Effector CD4-positive, alpha-beta T cell (primary cell): ENCODE measurements at regions not wholly inside any gene's neighbourhood (a gene's known extent, or its start where the extent isn't known, plus 50 kb on each side); places are given as distances from the start of the nearest gene placed in this dataset.
"Not testable (repeated sequence)": the region's sequence is repeated elsewhere in the genome, so short reads cannot be mapped to it uniquely, and the experiment has no call there.

ENCODE experiments used
- DNase-seq: peaks from one replicate; pipeline ENCODE4 v3.0.0-alpha.2; 2020

DNA sequence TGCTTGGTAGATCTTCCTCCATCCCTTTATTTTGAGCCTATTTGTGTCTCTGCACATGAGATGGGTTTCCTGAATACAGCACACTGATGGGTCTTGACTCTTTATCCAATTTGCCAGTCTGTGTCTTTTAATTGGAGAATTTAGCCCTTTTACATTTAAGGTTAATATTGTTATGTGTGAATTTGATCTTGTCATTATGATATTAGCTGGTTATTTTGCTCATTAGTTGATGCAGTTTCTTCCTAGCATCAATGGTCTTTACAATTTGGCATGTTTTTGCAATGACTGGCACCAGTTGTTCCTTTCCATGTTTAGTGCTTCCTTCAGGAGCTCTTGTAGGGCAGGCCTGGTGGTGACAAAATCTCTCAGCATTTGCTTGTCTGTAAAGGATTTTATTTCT is 72.4 kb downstream of the HNRNPD start:
- DNase-seq, result not testable (repeated sequence)

DNA sequence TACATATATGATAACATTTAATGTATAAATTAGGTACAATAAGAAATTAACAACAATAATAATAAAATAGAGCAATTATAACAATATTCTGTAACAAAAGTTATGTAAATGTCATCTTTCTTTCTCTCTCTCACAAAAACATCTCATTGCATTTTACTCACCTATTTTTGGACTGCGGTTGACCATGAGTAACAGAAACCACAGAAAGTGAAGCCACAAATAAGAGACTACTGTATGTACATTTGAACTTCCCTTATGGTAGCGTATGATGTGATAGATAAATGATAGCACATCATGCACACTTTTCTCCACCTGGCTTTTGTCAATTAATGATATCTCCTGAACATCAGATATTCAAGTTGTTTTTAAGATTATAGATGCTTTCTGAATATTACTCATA is 80.5 kb downstream of the HNRNPD start:
- no peak for DNase-seq

DNA sequence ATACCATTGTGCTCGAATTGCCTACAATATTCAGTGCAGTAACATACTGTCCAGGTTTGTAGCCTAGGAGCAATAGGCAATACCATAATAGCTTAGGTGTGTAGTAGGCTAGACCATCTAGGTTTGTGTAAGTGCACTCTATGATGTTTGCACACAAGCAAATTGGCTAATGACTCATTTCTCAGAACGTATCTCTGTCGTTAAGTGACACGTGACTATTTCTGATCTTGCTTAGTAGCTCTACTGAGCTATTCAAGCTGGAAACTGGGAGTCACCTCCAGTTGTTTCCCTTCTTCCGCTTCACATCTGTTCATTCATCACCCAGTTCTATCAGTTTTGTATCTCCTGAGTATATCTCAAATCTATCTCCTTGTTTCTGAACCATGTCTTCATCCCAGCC is 86.1 kb downstream of the HNRNPD start:
- no peak for DNase-seq

DNA sequence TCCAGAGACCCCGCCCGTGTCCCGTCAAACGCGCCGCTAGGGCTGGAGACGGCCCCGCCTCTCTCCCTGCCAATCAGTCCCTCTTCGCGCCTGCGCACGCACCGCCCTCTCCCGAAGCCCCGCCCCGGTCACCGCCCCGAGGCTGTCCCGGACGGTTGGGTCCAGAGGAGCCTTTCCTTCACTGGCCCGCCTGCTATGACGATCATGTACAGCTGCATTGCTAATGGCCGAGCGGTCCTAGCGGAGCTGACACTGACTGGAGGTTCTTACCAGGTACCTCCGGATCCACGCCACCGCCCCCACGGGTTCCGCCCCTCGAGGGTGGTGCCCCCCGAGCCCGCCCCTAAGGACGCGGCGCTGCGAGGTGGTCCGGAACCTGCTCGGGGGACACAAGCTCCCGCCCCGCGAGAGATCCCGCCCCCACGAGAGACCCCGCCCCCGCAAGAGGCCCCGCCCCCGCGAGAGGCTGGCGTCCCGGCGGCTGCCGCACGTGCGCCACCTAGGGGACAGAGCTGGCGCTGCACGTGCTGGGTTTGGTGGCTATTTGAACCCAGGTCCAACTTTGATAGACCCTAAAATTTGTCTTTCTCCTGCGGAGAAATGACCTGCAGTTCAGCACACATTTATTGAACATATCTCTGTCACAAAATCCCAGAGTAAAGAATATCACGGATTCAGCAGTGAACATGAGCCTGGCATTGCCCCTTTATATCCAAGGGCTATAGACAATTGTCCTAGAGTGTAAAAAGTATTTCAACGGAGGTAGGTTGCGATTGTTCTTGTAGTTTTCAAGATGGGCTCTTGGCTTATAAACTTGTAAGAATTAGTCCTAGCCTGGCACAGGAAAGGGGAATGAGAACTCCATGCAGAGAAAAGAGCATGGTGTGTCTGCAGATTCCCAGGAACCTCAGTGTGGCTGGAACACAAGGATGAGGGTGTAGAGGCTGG is 88.7 kb downstream of the HNRNPD start:
- peak; percentile 98 for DNase-seq

GRCh38 chr4:82284475-82284857 is 89.3 kb downstream of the HNRNPD start:
- no peak for DNase-seq

DNA sequence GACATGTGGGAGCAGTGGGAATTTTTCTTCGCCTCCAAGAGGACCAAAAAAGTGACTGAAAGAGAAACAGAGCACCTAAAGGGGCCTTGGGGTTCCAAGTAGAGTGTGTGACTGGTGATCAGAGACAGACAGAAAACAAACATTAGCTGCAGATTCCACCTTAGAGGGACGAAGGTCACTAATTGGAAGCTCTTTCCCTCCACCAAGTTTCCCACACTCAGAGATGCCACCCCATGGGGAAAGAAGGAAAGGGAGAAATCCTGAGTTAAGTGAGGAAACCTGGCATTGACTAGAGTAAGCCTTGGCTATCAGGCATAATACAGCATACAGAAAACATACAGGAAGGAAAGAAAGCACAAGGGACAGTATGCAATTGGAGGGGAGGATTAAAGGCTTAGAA is 90.9 kb downstream of the HNRNPD start:
- no peak for DNase-seq

DNA sequence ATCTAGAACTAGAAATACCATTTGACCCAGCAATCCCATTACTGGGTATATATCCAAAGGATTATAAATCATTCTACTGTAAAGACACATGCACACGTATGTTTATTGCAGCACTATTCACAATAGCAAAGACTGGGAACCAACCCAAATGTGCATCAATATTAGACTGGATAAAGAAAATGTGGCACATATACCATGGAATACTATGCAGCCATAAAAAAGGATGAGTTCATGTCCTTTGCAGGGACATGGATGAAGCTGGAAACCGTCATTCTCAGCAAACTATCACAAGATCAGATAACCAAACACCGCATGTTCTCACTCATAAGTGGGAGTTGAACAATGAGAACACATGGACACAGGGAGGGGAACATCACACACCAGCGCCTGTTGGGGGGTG is 94.2 kb downstream of the HNRNPD start:
- DNase-seq, result not testable (repeated sequence)

DNA sequence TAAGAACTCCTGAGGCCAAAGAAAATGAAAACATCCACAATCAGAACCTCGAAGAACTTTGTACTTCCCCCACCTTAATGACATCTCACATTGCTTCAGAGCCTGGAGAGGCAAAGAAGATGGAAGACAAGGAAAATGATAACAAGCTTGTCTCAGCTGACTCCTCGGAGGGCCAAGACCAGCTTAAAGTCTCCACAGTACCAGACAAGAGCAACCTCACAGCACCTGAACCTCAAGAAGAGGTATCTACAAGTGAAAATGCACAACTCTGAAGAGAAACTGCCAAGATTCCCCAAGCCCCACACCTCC is 97.5 kb downstream of the HNRNPD start:
- no peak for DNase-seq

DNA sequence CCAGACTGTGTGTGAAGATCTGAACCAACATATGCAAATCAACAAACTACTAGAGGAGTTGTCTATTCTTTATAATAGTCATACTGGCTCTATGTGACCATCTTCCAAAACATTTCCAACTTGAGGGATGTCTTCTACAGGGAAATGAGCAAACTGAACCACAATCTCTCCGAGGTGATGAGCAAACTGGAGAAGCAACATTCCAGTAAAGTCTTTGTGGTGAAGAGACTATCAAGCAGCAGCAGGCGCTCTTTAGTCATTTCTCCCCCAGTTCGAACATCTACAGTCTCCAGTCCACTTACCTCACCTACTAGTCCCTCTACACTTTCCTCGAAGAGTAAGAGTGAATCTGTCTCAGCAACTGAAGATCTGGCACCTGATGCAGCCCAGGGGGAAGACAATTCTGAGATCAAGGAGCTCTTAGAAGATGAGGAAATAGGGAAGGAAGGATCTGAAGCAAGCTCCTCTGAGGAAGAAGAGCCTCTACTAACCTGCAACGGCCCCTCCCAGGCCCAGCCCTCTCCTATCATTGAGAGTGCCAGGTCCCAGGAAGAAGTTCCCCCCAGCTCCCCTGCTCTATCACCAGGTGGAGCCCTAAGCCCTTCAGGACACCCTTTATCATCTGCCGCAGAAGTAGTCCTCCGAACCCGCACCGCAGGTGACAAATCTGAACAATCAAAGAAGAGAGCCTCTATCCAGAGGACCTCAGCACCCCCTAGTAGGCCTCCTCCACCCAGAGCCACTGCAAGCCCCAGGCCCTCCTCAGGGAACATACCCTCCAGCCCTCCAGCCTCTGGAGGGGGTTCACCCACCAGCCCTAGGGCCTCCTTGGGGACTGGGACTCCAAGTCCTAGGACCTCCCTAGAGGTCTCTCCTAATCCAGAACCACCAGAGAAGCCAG is 98.1 kb downstream of the HNRNPD start:
- no peak for DNase-seq

DNA sequence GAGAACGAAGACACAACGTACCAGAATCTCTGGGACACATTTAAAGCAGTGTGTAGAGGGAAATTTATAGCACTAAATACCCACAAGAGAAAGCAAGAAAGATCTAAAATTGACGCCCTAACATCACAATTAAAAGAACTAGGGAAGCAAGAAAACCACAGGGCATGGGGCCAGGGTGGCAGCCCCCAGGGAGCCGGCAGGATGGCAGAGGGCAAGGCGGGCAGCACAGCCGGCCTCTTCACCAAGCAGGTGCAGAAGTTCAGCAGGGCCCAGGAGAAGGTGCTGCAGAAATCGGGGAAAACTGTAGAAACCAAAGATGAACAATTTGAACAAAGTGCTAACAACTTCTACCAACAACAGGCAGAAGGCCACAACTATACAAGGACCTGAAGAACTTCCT is 99.1 kb downstream of the HNRNPD start:
- not testable (repeated sequence) for DNase-seq

GRCh38 chr4:82272523-82272922 is 101.3 kb downstream of the HNRNPD start:
- DNase-seq, result not testable (repeated sequence)

DNA sequence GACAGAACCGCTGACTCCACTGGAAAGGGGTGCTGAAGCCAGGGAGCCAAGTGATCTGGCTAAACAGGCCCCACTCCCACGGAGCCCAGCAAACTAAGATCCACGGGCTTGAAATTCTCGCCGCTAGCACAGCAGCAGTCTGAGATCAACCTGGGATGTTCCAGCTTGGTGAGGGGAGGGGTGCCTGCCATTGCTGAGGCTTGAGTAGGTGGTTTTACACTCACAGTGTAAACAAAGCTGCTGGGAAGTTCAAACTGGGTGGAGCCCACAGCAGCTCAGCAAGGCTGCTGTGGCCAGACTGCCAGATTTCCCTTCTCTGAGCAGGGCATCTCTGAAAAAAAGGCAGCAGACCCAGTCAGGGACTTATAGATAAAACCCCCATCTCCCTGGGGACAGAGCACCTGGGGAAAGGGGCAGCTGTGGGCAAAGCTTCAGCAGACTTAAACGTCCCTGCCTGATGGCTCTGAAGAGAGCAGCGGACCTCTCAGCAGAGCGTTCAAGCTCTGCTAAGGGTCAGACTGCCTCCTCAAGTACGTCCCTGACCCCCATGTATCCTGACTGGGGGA is 101.8 kb downstream of the HNRNPD start:
- not testable (repeated sequence) for DNase-seq

- no peak for DNase-seq
Observed at GRCh38 chr4:82268826-82269193, 105.0 kb downstream of the HNRNPD start.

DNA sequence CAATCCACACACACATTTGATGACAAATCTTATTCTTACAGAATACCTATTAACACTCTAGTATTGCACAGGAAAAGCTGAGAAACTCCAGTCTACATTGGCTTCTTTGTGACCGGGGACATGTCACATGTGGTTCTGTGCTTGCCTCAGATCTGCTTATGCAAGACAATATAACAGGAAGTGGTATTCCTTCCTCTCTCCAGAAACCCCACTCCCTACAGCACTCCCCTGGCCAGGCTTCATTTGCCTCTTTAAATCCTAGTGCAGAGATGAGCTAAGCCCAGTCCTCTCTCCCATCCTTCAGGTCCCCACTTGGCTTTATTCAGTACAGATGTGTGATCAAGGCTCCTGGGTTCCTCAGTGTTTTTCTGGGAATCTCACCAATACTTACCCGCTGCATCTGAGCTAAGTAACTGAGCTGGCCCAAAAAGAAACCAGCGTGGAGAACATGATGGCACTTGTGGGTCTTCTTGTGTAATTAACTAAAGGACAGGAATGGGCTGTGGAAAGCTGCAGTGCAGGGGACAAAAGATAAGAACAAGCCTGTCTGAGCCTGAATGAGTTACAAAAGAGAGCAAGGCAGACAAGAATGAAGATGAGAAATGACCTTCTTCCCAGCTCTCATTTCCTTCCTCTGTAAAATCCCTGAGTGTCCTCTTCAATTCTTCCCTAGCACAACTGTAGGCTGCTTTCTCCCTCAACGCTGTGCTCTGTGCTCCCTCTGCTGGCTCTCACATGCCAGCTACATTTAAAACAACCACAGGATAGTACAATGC is 105.6 kb downstream of the HNRNPD start:
- peak; percentile 16 for DNase-seq

DNA sequence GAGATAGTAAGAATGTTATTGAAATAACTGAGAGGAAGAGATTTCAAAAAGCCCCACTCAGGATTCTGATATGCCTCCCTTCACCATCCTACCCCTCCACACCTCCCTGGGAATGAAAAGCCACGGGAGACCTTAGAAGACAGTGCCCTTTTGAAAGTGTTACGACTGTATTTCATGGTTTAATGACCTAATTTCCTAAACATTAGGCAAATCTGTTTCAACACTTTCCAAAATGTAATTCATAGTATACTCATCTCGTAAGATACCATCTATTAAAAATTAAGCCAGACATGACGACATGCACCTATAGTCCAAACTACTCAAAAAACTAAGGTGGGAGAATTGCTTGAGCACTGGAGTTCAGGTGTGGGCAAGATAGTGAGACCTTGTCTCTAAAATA is 106.3 kb downstream of the HNRNPD start:
- no peak for DNase-seq

DNA sequence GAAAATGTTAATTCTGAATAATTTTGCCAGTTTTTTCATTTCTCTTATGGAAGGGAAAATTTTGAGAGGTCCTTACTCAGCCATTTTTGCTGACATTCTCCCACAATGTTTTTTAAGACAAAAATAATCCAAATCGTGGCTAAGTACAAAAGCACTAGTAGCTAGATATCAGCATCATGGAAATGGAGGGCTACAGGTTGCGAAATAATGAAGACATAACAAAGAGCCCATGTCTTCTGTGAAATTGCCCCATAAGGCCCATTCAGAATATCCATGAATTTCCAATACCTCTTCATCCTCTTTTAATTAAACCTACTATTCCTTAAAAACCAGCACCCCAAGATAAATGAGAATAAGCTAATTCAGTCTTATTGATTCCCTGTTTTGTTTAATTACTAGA is 107.4 kb downstream of the HNRNPD start:
- DNase-seq, result no peak

- DNase-seq, result no peak
Observed at GRCh38 chr4:82261084-82261483, 112.7 kb downstream of the HNRNPD start.

GRCh38 chr4:82260632-82261031 is 113.2 kb downstream of the HNRNPD start:
- no peak for DNase-seq

- no peak for DNase-seq
Observed at GRCh38 chr4:82256718-82257117, 117.1 kb downstream of the HNRNPD start.

DNA sequence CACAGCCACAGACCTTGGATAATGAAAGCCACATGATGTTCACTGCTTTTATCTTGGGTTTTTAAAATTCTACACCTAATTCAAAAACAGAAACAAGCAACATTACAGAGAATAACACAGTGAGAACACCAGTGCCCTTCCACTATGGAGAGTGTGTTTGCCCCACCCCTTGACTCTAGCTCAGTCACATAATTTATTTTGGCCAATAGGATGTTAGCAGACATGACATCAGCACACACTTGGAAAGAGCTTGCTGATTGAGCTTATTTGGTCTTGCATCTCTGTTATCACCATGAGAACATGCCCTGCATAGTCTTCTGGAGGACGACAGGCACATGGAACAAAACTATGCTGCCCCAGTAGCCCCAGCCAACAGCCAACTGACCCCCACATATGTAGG is 118.1 kb downstream of the HNRNPD start:
- DNase-seq, result no peak

- no peak for DNase-seq
Observed at GRCh38 chr4:82248903-82249632, 124.7 kb downstream of the HNRNPD start.

DNA sequence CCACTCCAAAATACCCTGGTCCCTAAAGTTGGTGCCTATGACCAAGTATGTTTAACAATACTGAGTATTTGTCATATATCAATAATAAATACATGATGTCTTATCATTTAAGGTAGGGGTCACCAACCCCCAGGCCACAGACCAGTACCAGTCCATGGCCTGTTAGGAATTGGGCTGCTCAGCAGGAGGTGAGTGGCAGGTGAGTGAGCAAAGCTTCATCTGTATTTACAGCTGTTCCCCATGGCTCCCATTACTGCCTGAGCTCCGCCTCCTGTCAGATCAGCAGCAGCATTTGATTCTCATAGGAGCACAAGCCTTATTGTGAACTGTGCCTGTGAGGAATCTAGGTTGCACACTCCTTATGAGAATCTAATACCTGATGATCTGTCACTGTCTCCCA is 126.2 kb downstream of the HNRNPD start:
- DNase-seq, result no peak
